Body of pancreas (tissue), 4 donors: ENCODE measurements at regions not wholly inside any gene's neighbourhood (a gene's known extent, or its start where the extent isn't known, plus 50 kb on each side); places are given as distances from the start of the nearest gene placed in this dataset.

Source experiments
- ATAC-seq: fragments of 150-250 bp; one replicate; pipeline ENCODE4 v1.9.1; 2016
- DNase-seq, 4 donors: peaks; one replicate each; pipeline ENCODE4 v3.0.0-alpha.2; 2019
- H3K27ac ChIP-seq, 4 donors: fragments of 200-600 bp; sonication (generic); 1 replicate in 3 of 4; 2 replicates in 1 of 4; pipeline versions ENCODE4 v1.5.1 to v1.6.1; 2016 to 2019; ENCODE audit warnings: mild to moderate bottlenecking in 1 of 4, mixed read lengths in 1 of 4, moderate library complexity in 1 of 4
- H3K27me3 ChIP-seq, 2 donors: fragments of 200-600 bp; sonication (generic); one replicate each; pipeline ENCODE4 v1.6.0; 2016; ENCODE audit warnings: mild to moderate bottlenecking in 1 of 2
- H3K36me3 ChIP-seq, 2 donors: fragments of 200-600 bp; sonication (generic); replicated peaks in 1 of 2; 2 replicates each; pipeline ENCODE4 v1.5.1; 2016; ENCODE audit warnings: low read depth in 2 of 2; ENCODE audit not compliant: insufficient read depth in 1 of 2
- H3K4me1 ChIP-seq: fragments of 200-600 bp; sonication (generic); one replicate; pipeline ENCODE4 v1.6.0; 2016
- H3K4me3 ChIP-seq, 2 donors: fragments of 200-600 bp; sonication (generic); 1 replicate in 1 of 2; 2 replicates in 1 of 2; pipeline ENCODE4 v1.5.1; 2016 to 2019
- H3K9me3 ChIP-seq, 3 donors: fragments of 200-600 bp; sonication (generic); 1 replicate in 2 of 3; 2 replicates in 1 of 3; pipeline ENCODE4 v1.5.1; 2016
- POLR2A ChIP-seq, 3 donors: fragments of 450-650 bp; IDR thresholded peaks; one replicate each; pipeline ENCODE4 v1.6.1; 2016; ENCODE audit warnings: antibody characterized with exemption in 3 of 3, mild to moderate bottlenecking in 2 of 3
- WGBS, 2 donors: methylation state at CpG; one replicate each; pipeline ENCODE4 v1.1.5; 2017; 5-methylcytosine and 5-hydroxymethylcytosine counted together
- intact Hi-C: fragments of 100-400 bp; cut with DNase I; formaldehyde crosslinking; loops from one replicate; pipeline ENCODE4 v1.15.1; 2023
- TF ChIP-seq, protein P1 (sequence below), 7 experiments: fragments of 450-650 bp in 4 of 7; fragments of 200-600 bp in 3 of 7; sonication (generic) in 3 of 7; IDR thresholded peaks; one replicate each; pipeline ENCODE4 v1.5.1; 2016 to 2019; ENCODE audit warnings: antibody characterized with exemption in 7 of 7

DNA sequence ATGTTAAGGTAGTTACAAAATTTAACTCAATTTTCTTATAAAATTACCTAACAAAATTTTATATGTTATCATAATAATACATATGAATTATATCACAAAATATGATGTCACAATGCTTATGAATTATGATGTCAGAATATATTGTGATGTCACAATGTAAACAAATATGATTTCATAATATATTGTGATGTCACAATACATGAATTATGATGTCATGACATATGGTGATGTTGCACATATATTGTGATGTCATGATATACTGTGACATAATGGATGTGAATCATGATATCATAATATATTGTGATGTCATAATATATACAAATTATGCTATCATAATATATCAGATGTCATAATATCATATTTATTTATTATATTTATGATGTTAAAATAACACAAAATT lies 1879.9 kb downstream of the TP53TG3F start:
- Histone ChIP-seq H3K4me1 (no peaks in the 10 kb centered on the region), H3K4me3 (no peak overlapping the region), H3K9me3 (peaks cover 0 to 3% (median 0%) of the 10 kb centered on the region in 3 donors), H3K36me3 (no peaks in the 10 kb centered on the region), H3K27ac (no peak overlapping the region), H3K27me3 (no peaks in the 10 kb centered on the region)
- DNase-seq (no peak), ATAC-seq (no peak)
- intact Hi-C loops: no loop called here
- TF ChIP-seq, protein P1, sequence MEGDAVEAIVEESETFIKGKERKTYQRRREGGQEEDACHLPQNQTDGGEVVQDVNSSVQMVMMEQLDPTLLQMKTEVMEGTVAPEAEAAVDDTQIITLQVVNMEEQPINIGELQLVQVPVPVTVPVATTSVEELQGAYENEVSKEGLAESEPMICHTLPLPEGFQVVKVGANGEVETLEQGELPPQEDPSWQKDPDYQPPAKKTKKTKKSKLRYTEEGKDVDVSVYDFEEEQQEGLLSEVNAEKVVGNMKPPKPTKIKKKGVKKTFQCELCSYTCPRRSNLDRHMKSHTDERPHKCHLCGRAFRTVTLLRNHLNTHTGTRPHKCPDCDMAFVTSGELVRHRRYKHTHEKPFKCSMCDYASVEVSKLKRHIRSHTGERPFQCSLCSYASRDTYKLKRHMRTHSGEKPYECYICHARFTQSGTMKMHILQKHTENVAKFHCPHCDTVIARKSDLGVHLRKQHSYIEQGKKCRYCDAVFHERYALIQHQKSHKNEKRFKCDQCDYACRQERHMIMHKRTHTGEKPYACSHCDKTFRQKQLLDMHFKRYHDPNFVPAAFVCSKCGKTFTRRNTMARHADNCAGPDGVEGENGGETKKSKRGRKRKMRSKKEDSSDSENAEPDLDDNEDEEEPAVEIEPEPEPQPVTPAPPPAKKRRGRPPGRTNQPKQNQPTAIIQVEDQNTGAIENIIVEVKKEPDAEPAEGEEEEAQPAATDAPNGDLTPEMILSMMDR (IDR thresholded peaks at IDR 0.05): no peak
- TF ChIP-seq POLR2A (IDR thresholded peaks at IDR 0.05): no peak

DNA sequence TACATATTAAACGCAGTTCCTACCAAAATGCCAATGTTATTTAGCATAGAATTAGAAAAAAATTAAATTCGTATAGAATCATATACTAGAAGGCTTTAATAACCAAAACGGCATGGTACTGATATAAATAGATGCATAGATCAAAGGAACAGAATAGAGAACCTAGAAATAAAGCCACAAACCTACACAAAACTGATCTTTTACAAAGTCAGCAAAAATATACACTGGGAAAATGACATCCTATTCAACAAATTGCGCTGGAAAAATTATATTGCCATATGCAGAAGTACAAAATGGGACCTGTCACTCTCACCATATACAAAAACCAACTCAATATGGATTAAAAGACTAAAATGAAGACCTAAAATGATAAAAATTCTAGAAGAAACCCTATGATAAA lies 1882.6 kb downstream of the TP53TG3F start:
- ATAC-seq: no peak
- H3K27ac ChIP-seq: no peak overlapping the region
- H3K36me3 ChIP-seq: no peaks in the 10 kb centered on the region
- H3K27me3 ChIP-seq: no peaks in the 10 kb centered on the region
- no peaks in the 10 kb centered on the region for H3K4me1 ChIP-seq
- TF ChIP-seq, protein P1 (IDR thresholded peaks at IDR 0.05): no peak
- no peak for TF ChIP-seq POLR2A (IDR thresholded peaks at IDR 0.05)
- DNase-seq: no peak
- H3K9me3 ChIP-seq: peaks cover 0 to 9% (median 0%) of the 10 kb centered on the region in 3 donors
- intact Hi-C loops: no loop called here
- H3K4me3 ChIP-seq: no peak overlapping the region
- 18 to 22% methylated on average over 4 of the region's 4 CpGs for WGBS, 2 donors

DNA sequence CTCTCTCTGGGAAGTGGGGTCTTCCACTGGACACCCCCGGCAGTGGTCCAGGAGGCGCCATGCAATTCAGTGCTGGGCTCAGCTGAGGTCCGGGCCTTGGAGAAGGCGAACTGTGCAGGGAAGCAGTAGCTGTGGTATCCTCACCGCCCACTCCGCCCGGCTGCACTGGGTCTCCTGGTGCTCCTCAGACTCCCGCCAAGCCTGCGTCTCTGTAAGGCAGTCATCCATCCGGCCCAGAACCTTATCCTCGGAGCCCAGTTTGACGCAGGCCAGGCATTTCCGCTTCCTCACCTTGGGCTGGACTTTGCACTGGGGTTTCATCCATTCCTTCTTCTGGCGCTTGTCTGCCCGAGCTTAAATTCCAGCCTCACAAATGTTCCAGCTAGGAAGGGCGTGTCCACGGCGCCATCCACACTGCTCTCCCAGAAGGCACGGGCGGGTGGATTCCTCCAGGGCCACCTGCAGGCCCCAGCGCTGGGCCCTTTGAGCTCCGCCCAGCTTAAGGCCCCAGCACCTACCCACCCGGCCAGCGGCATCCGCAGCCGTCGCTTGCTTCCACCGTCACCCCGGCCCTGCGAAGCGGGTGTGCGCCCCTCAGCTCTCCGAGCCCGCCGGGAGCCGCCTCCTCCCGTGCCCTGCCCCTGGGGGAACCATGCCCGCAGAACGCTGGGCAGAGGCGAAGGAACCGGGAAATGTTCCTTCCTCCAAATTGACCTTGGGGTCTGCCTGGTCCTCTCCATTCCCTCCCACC lies 1884.8 kb downstream of the TP53TG3F start:
- Histone ChIP-seq H3K4me1 (no peaks in the 10 kb centered on the region), H3K4me3 (no peak overlapping the region), H3K9me3 (peaks cover 0 to 9% (median 0%) of the 10 kb centered on the region in 3 donors), H3K27me3 (no peaks in the 10 kb centered on the region), H3K27ac (no peak overlapping the region), H3K36me3 (no peaks in the 10 kb centered on the region)
- 46 to 64% methylated on average over 29 to 41 of the region's 41 CpGs for WGBS, 2 donors
- TF ChIP-seq POLR2A (IDR thresholded peaks at IDR 0.05): no peak
- TF ChIP-seq, protein P1 (IDR thresholded peaks at IDR 0.05): no peak
- no peak for ATAC-seq
- DNase-seq: no peak
- intact Hi-C loops: no loop called here

DNA sequence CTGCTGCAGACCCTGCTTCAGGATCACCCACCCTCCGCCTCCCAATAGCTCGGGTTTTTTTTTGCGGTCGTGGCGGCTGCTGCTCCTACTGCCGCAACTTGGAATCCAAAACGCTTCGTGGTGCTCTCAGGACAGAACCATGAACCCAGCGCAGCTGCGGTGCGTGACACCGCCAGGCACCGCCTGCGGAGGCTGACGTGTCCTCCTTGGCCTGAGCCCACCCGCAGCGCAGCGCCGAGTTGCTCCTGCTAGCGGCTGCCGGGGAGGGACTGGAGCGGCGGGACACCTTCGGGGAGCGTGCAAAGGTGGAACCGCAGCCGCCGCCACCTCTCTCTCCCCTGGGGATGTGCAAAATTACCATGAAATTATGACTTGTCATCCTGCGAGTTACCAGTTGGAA lies 1893.0 kb downstream of the TP53TG3F start:
- H3K4me1 ChIP-seq: no peaks in the 10 kb centered on the region
- intact Hi-C loops: no loop called here
- H3K4me3 ChIP-seq: no peak overlapping the region
- WGBS, 2 donors: 24 to 33% methylated on average over 5 to 29 of the region's 29 CpGs
- no peak for DNase-seq
- H3K9me3 ChIP-seq: no peaks in the 10 kb centered on the region
- TF ChIP-seq POLR2A (IDR thresholded peaks at IDR 0.05): no peak
- TF ChIP-seq, protein P1 (IDR thresholded peaks at IDR 0.05): no peak
- H3K36me3 ChIP-seq: no peaks in the 10 kb centered on the region
- no peak for ATAC-seq
- H3K27ac ChIP-seq: no peak overlapping the region
- H3K27me3 ChIP-seq: no peaks in the 10 kb centered on the region

DNA sequence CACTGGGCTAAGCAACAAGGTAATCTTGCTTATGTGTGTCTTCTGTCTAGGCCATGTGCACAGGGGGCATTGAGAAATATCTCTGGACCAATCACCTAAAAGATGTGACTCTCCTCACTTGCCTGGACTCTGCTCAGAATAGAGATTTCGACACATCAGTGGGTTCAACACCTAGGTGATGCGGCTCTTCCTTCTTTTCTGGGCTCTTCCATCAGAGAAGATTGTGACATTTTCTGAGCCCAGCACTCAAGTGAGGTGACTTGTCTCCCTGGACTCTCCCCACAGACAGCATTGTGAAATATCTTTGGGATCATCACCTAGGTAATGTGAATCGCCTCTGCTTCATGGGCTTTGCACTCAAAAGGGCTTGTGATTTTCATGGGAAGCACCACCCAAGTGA lies 1904.1 kb downstream of the TP53TG3F start:
- H3K4me1 ChIP-seq: no peaks in the 10 kb centered on the region
- intact Hi-C loops: no loop called here
- no peak overlapping the region for H3K27ac ChIP-seq
- ATAC-seq (no peak), DNase-seq (no peak)
- H3K9me3 ChIP-seq: no peaks in the 10 kb centered on the region
- no peak for TF ChIP-seq POLR2A (IDR thresholded peaks at IDR 0.05)
- TF ChIP-seq, protein P1 (IDR thresholded peaks at IDR 0.05): no peak
- 19 to 31% methylated on average over 3 of the region's 3 CpGs for WGBS, 2 donors
- H3K27me3 ChIP-seq: no peaks in the 10 kb centered on the region
- H3K4me3 ChIP-seq: no peak overlapping the region
- no peaks in the 10 kb centered on the region for H3K36me3 ChIP-seq
